ENCODE measurements at regions not wholly inside any gene's neighbourhood (a gene's known extent, or its start where the extent isn't known, plus 50 kb on each side); places are given as distances from the start of the nearest gene placed in this dataset.

- H3K9me3 Mint-ChIP-seq = no peaks in the 10 kb centered on the region
- no peaks in the 10 kb centered on the region for H3K27me3 Mint-ChIP-seq (ENCODE audit: low read depth)
- peaks cover 13% of the 10 kb centered on the region for H3K36me3 Mint-ChIP-seq (ENCODE audit: low read depth)
- H3K4me1 Mint-ChIP-seq = no peaks in the 10 kb centered on the region
- TF ChIP-seq CTCF (IDR thresholded peaks at IDR 0.05; ENCODE audit: unreplicated experiment in 3 of 3) = no peak
- no peak overlapping the region for H3K4me3 Mint-ChIP-seq
- peak overlapping the region in 1 of 3 experiments; percentile 1 for H3K27ac Mint-ChIP-seq
Measured at GRCh38 chr13:73891805-73892204, 242.4 kb downstream of the KLF12 start.

- Mint-ChIP-seq H3K4me1 (peaks cover 21% of the 10 kb centered on the region), H3K27ac (no peak overlapping the region), H3K4me3 (no peak overlapping the region), H3K9me3 (peaks cover 3% of the 10 kb centered on the region), H3K36me3 (ENCODE audit: low read depth) (peaks cover 32% of the 10 kb centered on the region), H3K27me3 (ENCODE audit: low read depth) (no peaks in the 10 kb centered on the region)
- TF ChIP-seq CTCF (IDR thresholded peaks at IDR 0.05; ENCODE audit: unreplicated experiment in 3 of 3) = no peak
Measured at GRCh38 chr13:73883162-73883561, 251.0 kb downstream of the KLF12 start.

DNA sequence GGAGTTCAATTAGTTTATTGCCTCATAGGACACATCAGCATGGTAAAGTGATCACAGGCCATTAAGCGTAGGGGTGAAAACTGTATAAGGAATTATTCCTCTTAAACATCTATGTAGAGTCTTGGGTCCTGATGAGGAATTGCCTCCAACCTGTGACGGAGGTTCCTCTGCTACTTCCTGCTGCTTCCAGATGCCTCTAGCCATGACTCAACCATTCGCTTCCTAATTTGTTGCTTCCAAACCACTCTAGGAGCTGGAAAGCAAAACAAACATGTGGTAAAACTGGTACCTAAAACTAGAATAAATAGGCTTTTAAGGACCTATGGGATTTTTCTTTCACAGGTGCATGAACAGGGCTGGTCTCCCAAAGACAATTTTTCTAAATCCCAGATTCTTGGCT lies 253.8 kb downstream of the KLF12 start:
- peak overlapping the region in 2 of 3 experiments; percentile 26 to 28 for H3K27ac Mint-ChIP-seq
- H3K4me3 Mint-ChIP-seq = no peak overlapping the region
- peaks cover 10% of the 10 kb centered on the region for H3K9me3 Mint-ChIP-seq
- H3K36me3 Mint-ChIP-seq (ENCODE audit: low read depth) = peaks cover 19% of the 10 kb centered on the region
- H3K27me3 Mint-ChIP-seq (ENCODE audit: low read depth) = no peaks in the 10 kb centered on the region
- peaks cover 21% of the 10 kb centered on the region for H3K4me1 Mint-ChIP-seq
- TF ChIP-seq CTCF (IDR thresholded peaks at IDR 0.05; ENCODE audit: unreplicated experiment in 3 of 3) = no peak

DNA sequence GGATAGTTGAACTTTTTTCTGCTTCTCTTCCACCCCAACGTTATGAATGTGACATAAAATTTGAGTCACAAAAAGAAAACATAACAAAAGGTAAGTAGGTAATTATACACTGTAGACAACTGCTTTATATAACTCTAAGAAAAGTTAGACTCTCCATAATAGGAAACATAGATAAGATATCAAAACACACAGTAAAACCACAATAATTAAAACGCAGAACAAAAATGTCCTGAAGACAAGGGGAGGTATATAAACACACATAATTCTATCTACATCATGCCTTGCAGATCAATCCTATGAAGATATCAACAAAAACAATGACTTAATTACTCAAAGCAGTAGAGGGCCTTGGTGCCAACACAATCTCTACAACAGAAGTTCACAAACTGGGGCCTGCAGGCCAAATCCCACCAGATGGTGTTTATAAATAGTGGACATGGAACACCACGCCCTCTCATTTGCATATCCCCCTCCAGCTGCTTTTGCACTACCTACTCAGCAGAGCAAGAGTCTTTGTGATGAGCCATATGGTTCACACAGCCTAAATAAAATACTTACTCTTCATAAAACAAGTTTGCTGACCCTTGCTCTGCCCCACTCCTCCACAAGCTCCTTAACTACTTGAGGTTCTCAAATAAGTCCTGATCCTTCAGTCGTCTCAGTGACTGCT lies 254.7 kb downstream of the KLF12 start:
- Mint-ChIP-seq H3K36me3 (ENCODE audit: low read depth) (peaks cover 17% of the 10 kb centered on the region), H3K27ac (peak overlapping the region; percentile 4 to 28 (median 26)), H3K4me1 (peaks cover 21% of the 10 kb centered on the region), H3K4me3 (no peak overlapping the region), H3K27me3 (ENCODE audit: low read depth) (no peaks in the 10 kb centered on the region), H3K9me3 (peaks cover 10% of the 10 kb centered on the region)
- TF ChIP-seq CTCF (IDR thresholded peaks at IDR 0.05; ENCODE audit: unreplicated experiment in 3 of 3) = no peak

- no peak for TF ChIP-seq CTCF (IDR thresholded peaks at IDR 0.05; ENCODE audit: unreplicated experiment in 3 of 3)
- Mint-ChIP-seq H3K27me3 (ENCODE audit: low read depth) (no peaks in the 10 kb centered on the region), H3K9me3 (peaks cover 10% of the 10 kb centered on the region), H3K27ac (no peak overlapping the region), H3K4me1 (peaks cover 21% of the 10 kb centered on the region), H3K4me3 (no peak overlapping the region), H3K36me3 (ENCODE audit: low read depth) (peaks cover 17% of the 10 kb centered on the region)
Measured at GRCh38 chr13:73877399-73877798, 256.8 kb downstream of the KLF12 start.

GRCh38 chr13:73876323-73876722 lies 257.9 kb downstream of the KLF12 start:
- peaks cover 10% of the 10 kb centered on the region for H3K9me3 Mint-ChIP-seq
- peaks cover 17% of the 10 kb centered on the region for H3K36me3 Mint-ChIP-seq (ENCODE audit: low read depth)
- no peak overlapping the region for H3K4me3 Mint-ChIP-seq
- no peaks in the 10 kb centered on the region for H3K27me3 Mint-ChIP-seq (ENCODE audit: low read depth)
- no peak overlapping the region for H3K27ac Mint-ChIP-seq
- peaks cover 26% of the 10 kb centered on the region for H3K4me1 Mint-ChIP-seq
- no peak for TF ChIP-seq CTCF (IDR thresholded peaks at IDR 0.05; ENCODE audit: unreplicated experiment in 3 of 3)

All from nephron (organoid).